Sigmoid colon (tissue), 6 donors: ENCODE measurements at regions not wholly inside any gene's neighbourhood (a gene's known extent, or its start where the extent isn't known, plus 50 kb on each side); places are given as distances from the start of the nearest gene placed in this dataset.
A peak's percentile ranks its signal among the peaks of the same experiment; 100 is the strongest.

Experiments
- DNase-seq: peaks from one replicate; pipeline ENCODE4 v3.0.0-alpha.2; 2019
- H3K27ac ChIP-seq, 4 donors: fragments of 200-600 bp; sonication (generic); one replicate each; pipeline ENCODE4 v1.5.1; 2016 to 2019; ENCODE audit warnings: mild to moderate bottlenecking in 1 of 4
- H3K27me3 ChIP-seq, 3 donors: fragments of 200-600 bp; sonication (generic); one replicate each; pipeline ENCODE4 v1.5.1; 2019; ENCODE audit warnings: mild to moderate bottlenecking in 1 of 3
- H3K36me3 ChIP-seq, 4 donors: fragments of 200-600 bp; sonication (generic); one replicate each; pipeline ENCODE4 v1.5.1; 2016 to 2019
- H3K4me1 ChIP-seq, 4 donors: fragments of 200-600 bp; sonication (generic); one replicate each; pipeline ENCODE4 v1.5.1; 2017 to 2019
- H3K4me3 ChIP-seq, 4 donors: fragments of 200-600 bp; sonication (generic); one replicate each; pipeline ENCODE4 v1.5.1; 2017 to 2019; ENCODE audit warnings: mild to moderate bottlenecking in 2 of 4, moderate library complexity in 1 of 4
- H3K9me3 ChIP-seq, 4 donors: fragments of 200-600 bp in 3 of 4; sonication (generic) in 3 of 4; one replicate each; pipeline versions ENCODE4 v1.5.1 to v1.6.1; 2013 to 2019
- EP300 ChIP-seq, 4 donors: sonication (generic); formaldehyde crosslinking; IDR thresholded peaks; one replicate each; pipeline ENCODE4 v1.6.1; 2017; ENCODE audit warnings: antibody characterized with exemption in 4 of 4
- POLR2A ChIP-seq, 2 donors: fragments of 450-650 bp; IDR thresholded peaks; one replicate each; pipeline ENCODE4 v1.6.1; 2016; ENCODE audit warnings: antibody characterized with exemption in 2 of 2, mild to moderate bottlenecking in 2 of 2, moderate library complexity in 2 of 2
- POLR2AphosphoS5 ChIP-seq, 4 donors: sonication (generic); formaldehyde crosslinking; IDR thresholded peaks; one replicate each; pipeline ENCODE4 v1.6.1; 2017; ENCODE audit warnings: antibody characterized with exemption in 4 of 4
- WGBS, 2 donors: extraction: QIAGEN DNeasy Blood & Tissue Kit; methylation state at CpG; one replicate each; pipeline ENCODE4 v1.1.7; 2013; 5-methylcytosine and 5-hydroxymethylcytosine counted together
- intact Hi-C: fragments of 100-400 bp; cut with DNase I; formaldehyde crosslinking; loops from one replicate; pipeline ENCODE4 v1.15.1; 2023
- TF ChIP-seq, protein P1 (sequence below), 4 experiments: fragments of 450-650 bp in 3 of 4; fragments of 200-600 bp in 1 of 4; IDR thresholded peaks; one replicate each; pipeline ENCODE4 v1.5.1; 2016 to 2019; ENCODE audit warnings: antibody characterized with exemption in 4 of 4, mild to moderate bottlenecking in 3 of 4, moderate library complexity in 2 of 4
- donor health status: healthy with polysubstance abuse.
- donor health status: healthy.

DNA sequence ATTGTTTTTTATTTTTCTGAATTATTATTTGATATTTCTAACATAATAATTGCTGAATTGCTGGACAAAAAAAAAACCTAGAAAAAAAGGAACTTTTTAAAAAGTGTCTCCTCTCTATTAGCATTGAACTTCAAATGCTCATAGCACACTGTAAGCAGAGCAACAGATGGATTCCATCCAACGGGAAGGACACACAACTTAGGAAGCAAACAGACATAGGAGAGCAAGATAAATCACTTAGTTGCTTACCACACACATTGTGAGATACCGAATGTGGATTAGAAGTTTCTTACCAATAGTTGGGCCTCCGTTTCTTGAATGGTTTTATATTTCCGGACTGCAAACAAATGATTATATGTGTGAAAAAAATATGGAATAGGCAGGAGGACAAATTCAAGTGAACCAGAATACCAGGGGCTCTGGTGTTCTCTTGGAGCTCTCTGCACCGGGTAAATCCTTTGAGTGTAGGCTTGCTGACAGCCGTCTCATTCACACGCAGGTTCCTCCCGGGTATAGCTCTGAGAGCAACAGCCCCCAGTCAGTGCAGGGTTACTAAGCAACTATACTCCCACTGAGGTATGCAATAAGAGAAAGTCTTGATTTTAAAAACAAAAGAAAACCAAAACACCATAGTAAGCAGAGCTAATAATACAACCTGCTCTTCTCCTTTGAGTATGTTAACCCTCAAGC, 217.6 kb downstream of the TMEM167A start:
- peak overlapping the region in 1 of 4 donors; percentile 8 for H3K27ac ChIP-seq
- no peaks in the 10 kb centered on the region for H3K9me3 ChIP-seq
- 65 to 67% methylated on average over 8 of the region's 8 CpGs for WGBS, 2 donors
- no peak for TF ChIP-seq EP300 (IDR thresholded peaks at IDR 0.05)
- TF ChIP-seq, protein P1, sequence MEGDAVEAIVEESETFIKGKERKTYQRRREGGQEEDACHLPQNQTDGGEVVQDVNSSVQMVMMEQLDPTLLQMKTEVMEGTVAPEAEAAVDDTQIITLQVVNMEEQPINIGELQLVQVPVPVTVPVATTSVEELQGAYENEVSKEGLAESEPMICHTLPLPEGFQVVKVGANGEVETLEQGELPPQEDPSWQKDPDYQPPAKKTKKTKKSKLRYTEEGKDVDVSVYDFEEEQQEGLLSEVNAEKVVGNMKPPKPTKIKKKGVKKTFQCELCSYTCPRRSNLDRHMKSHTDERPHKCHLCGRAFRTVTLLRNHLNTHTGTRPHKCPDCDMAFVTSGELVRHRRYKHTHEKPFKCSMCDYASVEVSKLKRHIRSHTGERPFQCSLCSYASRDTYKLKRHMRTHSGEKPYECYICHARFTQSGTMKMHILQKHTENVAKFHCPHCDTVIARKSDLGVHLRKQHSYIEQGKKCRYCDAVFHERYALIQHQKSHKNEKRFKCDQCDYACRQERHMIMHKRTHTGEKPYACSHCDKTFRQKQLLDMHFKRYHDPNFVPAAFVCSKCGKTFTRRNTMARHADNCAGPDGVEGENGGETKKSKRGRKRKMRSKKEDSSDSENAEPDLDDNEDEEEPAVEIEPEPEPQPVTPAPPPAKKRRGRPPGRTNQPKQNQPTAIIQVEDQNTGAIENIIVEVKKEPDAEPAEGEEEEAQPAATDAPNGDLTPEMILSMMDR (IDR thresholded peaks at IDR 0.05) = no peak
- no peak for TF ChIP-seq POLR2A (IDR thresholded peaks at IDR 0.05)
- TF ChIP-seq POLR2AphosphoS5 (IDR thresholded peaks at IDR 0.05) = no peak
- H3K27me3 ChIP-seq = no peaks in the 10 kb centered on the region
- intact Hi-C loops = no loop called here
- DNase-seq = no peak
- H3K4me1 ChIP-seq = peaks cover 0 to 19% (median 2%) of the 10 kb centered on the region in 4 donors
- no peaks in the 10 kb centered on the region for H3K36me3 ChIP-seq
- no peak overlapping the region for H3K4me3 ChIP-seq

DNA sequence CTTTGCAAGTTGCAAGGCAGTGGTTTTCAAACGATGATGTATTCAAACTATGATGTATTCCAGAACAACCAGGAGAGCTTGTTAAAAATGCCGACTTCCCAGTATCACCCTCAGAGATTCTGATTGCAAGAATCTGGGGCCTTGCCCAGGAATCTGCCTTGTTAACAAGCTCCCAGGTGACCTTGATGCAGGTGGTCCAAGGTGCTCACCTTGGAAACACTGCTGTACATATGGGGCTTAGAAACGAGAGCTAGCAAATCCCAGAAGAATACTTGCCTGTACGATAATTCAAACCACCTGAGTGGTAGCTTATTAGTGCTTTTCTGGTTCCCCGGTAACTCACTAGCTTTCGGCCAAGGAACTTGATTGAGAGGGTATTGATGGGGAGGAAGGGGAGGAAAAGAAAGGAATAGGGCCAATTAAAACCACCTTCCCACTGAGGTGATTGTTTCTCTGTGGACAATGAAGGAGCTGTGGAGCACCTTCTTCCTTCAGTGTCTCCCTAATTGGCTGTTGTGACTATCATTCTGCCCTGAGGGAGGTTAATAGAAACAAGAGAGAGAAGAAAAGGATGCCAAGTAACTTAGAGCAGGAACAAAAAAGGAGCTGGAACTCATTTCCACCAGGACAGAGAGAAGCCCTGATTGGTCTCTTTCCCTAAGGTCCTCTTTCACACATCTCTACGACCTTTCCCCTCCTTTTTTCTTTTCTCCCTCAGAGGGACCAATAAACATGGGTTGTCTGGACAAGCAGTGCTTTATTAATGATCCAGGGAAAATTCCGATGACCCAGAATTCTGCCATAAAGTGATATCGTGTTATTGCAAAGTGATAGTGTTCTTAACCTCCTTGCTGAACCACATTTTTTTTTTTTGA, 218.8 kb downstream of the TMEM167A start:
- peak overlapping the region in 1 of 4 donors; percentile 8 for H3K27ac ChIP-seq
- DNase-seq = no peak
- no peak overlapping the region for H3K4me3 ChIP-seq
- no peaks in the 10 kb centered on the region for H3K27me3 ChIP-seq
- peaks cover 0 to 19% (median 2%) of the 10 kb centered on the region in 4 donors for H3K4me1 ChIP-seq
- 79 to 85% methylated on average over 9 of the region's 9 CpGs for WGBS, 2 donors
- intact Hi-C loops = no loop called here
- no peak for TF ChIP-seq POLR2A (IDR thresholded peaks at IDR 0.05)
- no peak for TF ChIP-seq POLR2AphosphoS5 (IDR thresholded peaks at IDR 0.05)
- TF ChIP-seq, protein P1 (IDR thresholded peaks at IDR 0.05) = no peak
- TF ChIP-seq EP300 (IDR thresholded peaks at IDR 0.05) = no peak
- no peaks in the 10 kb centered on the region for H3K9me3 ChIP-seq
- H3K36me3 ChIP-seq = no peaks in the 10 kb centered on the region

DNA sequence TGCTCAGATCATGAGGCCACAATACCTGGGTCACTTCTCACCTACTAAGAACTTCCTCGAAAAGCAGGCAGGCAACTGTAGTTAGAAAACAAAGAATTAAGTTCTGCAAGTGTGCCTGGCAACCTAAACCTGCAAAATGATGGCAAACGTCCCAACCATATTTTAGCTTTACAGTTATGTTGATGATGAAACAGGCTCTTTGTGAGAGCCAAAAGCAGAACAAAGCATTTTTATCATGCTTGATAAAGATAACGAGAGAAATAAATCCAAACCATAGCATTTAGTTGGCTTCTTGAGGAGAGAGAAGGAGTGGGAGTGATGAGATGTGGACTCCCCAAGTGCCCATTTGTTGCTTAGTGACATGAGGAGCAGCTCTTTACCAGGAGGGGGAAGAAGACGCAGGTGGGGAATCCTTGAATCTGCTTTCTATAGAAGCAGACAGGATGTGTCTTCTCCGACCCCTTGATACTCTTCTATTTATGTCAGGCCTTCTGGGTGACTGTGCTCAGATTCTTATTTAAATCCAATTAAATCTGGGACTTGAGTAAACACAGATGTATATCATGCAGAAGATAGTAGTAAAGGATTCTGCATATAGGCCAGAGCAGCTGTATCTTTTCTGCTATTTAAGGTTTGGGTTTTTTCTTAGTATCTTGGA, 221.2 kb downstream of the TMEM167A start:
- no peak for DNase-seq
- TF ChIP-seq POLR2A (IDR thresholded peaks at IDR 0.05) (no peak), EP300 (IDR thresholded peaks at IDR 0.05) (no peak), POLR2AphosphoS5 (IDR thresholded peaks at IDR 0.05) (no peak)
- TF ChIP-seq, protein P1 (IDR thresholded peaks at IDR 0.05) = no peak
- Histone ChIP-seq H3K9me3 (no peaks in the 10 kb centered on the region), H3K36me3 (no peaks in the 10 kb centered on the region), H3K27me3 (no peaks in the 10 kb centered on the region), H3K27ac (no peak overlapping the region), H3K4me3 (no peak overlapping the region), H3K4me1 (peaks cover 0 to 19% (median 2%) of the 10 kb centered on the region in 4 donors)
- intact Hi-C loops = no loop called here
- WGBS, 2 donors = 44 to 72% methylated on average over 5 of the region's 5 CpGs

DNA sequence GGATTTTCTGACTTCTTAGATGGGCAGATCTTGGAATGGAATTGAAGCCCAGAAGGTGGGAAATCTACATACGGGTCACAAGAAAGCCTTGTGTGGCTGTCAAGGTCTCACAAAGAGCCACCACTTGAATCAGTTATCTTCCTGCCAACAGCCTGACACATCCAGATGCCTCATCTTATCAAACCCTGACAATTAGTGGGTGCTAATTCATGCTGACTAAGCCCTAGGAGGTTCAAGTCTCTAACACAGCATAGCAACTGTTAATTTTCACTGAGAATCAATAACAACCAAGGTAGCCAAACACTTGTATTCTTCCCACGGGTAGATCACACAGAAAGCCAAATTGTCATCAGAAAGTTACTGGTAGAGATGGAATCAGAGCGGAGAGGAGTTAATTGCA, 222.2 kb downstream of the TMEM167A start:
- H3K9me3 ChIP-seq = no peaks in the 10 kb centered on the region
- no peaks in the 10 kb centered on the region for H3K36me3 ChIP-seq
- 78 to 87% methylated on average over 3 of the region's 3 CpGs for WGBS, 2 donors
- intact Hi-C loops = no loop called here
- no peak overlapping the region for H3K4me3 ChIP-seq
- no peak overlapping the region for H3K27ac ChIP-seq
- TF ChIP-seq POLR2AphosphoS5 (IDR thresholded peaks at IDR 0.05) (no peak), EP300 (IDR thresholded peaks at IDR 0.05) (no peak)
- TF ChIP-seq, protein P1 (IDR thresholded peaks at IDR 0.05) = no peak
- H3K27me3 ChIP-seq = no peaks in the 10 kb centered on the region
- DNase-seq = no peak
- peaks cover 0 to 18% (median 2%) of the 10 kb centered on the region in 4 donors for H3K4me1 ChIP-seq
